ENCODE measurements at regions not wholly inside any gene's neighbourhood (a gene's known extent, or its start where the extent isn't known, plus 50 kb on each side); places are given as distances from the start of the nearest gene placed in this dataset.

- no peak for DNase-seq (ENCODE audit: low read depth, low spot score)
- Histone ChIP-seq H3K9me3 (ENCODE audit: control insufficient read depth, insufficient read depth, low read length) (no peaks in the 10 kb centered on the region), H3K4me3 (ENCODE audit: low read depth, low read length) (no peak overlapping the region), H3K27ac (ENCODE audit: low read depth, low read length) (no peak overlapping the region), H3K27me3 (ENCODE audit: control insufficient read depth, insufficient read depth, low read length) (no peaks in the 10 kb centered on the region)
- ChIA-PET CTCF (interaction anchor here (1.3 to 1.5 kb wide), 2 partner anchors 19 to 221 kb away, joined by 3 to 5 read pairs; no protein-coding TSS in a partner anchor), POLR2A (no interaction called here)
- no peak for TF ChIP-seq CTCF (IDR thresholded peaks at IDR 0.05; ENCODE audit: low read depth, low read length)
Measured at GRCh38 chr10:114771749-114772148, 49.8 kb upstream of the FHIP2A start.
